Breast epithelium (tissue), 3 donors: ENCODE measurements at regions not wholly inside any gene's neighbourhood (a gene's known extent, or its start where the extent isn't known, plus 50 kb on each side); places are given as distances from the start of the nearest gene placed in this dataset.
"Not testable (repeated sequence)": the region's sequence is repeated elsewhere in the genome, so short reads cannot be mapped to it uniquely, and the experiment has no call there.

Experiments used
- POLR2AphosphoS5 ChIP-seq, 3 donors: sonication (generic); formaldehyde crosslinking; IDR thresholded peaks; one replicate each; pipeline ENCODE4 v1.6.1; 2017; ENCODE audit warnings: antibody characterized with exemption in 3 of 3
- TF ChIP-seq, protein P1 (sequence below), 3 donors: fragments of 450-650 bp; IDR thresholded peaks; one replicate each; pipeline ENCODE4 v1.5.1; 2016 to 2017; ENCODE audit warnings: antibody characterized with exemption in 3 of 3, mild to moderate bottlenecking in 3 of 3, moderate library complexity in 3 of 3

- TF ChIP-seq, protein P1, sequence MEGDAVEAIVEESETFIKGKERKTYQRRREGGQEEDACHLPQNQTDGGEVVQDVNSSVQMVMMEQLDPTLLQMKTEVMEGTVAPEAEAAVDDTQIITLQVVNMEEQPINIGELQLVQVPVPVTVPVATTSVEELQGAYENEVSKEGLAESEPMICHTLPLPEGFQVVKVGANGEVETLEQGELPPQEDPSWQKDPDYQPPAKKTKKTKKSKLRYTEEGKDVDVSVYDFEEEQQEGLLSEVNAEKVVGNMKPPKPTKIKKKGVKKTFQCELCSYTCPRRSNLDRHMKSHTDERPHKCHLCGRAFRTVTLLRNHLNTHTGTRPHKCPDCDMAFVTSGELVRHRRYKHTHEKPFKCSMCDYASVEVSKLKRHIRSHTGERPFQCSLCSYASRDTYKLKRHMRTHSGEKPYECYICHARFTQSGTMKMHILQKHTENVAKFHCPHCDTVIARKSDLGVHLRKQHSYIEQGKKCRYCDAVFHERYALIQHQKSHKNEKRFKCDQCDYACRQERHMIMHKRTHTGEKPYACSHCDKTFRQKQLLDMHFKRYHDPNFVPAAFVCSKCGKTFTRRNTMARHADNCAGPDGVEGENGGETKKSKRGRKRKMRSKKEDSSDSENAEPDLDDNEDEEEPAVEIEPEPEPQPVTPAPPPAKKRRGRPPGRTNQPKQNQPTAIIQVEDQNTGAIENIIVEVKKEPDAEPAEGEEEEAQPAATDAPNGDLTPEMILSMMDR (IDR thresholded peaks at IDR 0.05), result not testable (repeated sequence)
- TF ChIP-seq POLR2AphosphoS5 (IDR thresholded peaks at IDR 0.05), result not testable (repeated sequence)
Measured at GRCh38 chr3:18205701-18206100, 219.4 kb downstream of the SATB1 start.
